Transverse colon (tissue), 3 donors: ENCODE measurements at regions not wholly inside any gene's neighbourhood (a gene's known extent, or its start where the extent isn't known, plus 50 kb on each side); places are given as distances from the start of the nearest gene placed in this dataset.

ENCODE experiments used
- EP300 ChIP-seq: sonication (generic); formaldehyde crosslinking; IDR thresholded peaks from one replicate; pipeline ENCODE4 v1.6.1; 2017; ENCODE audit warnings: antibody characterized with exemption, low read depth
- POLR2AphosphoS5 ChIP-seq, 3 donors: sonication (generic); formaldehyde crosslinking; IDR thresholded peaks; one replicate each; pipeline ENCODE4 v1.6.1; 2016; ENCODE audit warnings: antibody characterized with exemption in 3 of 3

- no peak for TF ChIP-seq EP300
- TF ChIP-seq POLR2AphosphoS5 (IDR thresholded peaks at IDR 0.05): no peak
These were observed 83.7 kb downstream of the EN1 start for GRCh38 chr2:118763797-118764196.
